ENCODE measurements at regions not wholly inside any gene's neighbourhood (a gene's known extent, or its start where the extent isn't known, plus 50 kb on each side); places are given as distances from the start of the nearest gene placed in this dataset.

- Histone ChIP-seq H3K27me3 (ENCODE audit: insufficient read depth, poor library complexity, severe bottlenecking) (no peaks in the 10 kb centered on the region), H3K27ac (replicated peaks) (no peak overlapping the region), H3K4me3 (replicated peaks; ENCODE audit: insufficient read depth, low read length) (no peak overlapping the region)
- TF ChIP-seq GABPA (IDR thresholded peaks at IDR 0.05; ENCODE audit: low read depth), result no peak
- no peak for TF ChIP-seq CTCF (IDR thresholded peaks at IDR 0.05; ENCODE audit: insufficient read depth, low read length)
- TF ChIP-seq POLR2AphosphoS5 (IDR thresholded peaks at IDR 0.05; ENCODE audit: low read depth), result no peak
- no peak for TF ChIP-seq REST (IDR thresholded peaks at IDR 0.05; ENCODE audit: insufficient replicate concordance, low read depth)
- no peak for TF ChIP-seq SPI1 (IDR thresholded peaks at IDR 0.05; ENCODE audit: borderline replicate concordance, low read depth)
- no peak for DNase-seq (ENCODE audit: low read depth in 1 of 2, low spot score in 1 of 2)
Observed at GRCh38 chr2:200077210-200077650, 121.8 kb downstream of the MAIP1 start.

GRCh38 chr2:200077838-200078237 is 122.5 kb downstream of the MAIP1 start:
- no peaks in the 10 kb centered on the region for H3K27me3 ChIP-seq (ENCODE audit: insufficient read depth, poor library complexity, severe bottlenecking)
- no peak overlapping the region for H3K4me3 ChIP-seq (replicated peaks; ENCODE audit: insufficient read depth, low read length)
- DNase-seq (ENCODE audit: low read depth in 1 of 2, low spot score in 1 of 2), result no peak
- H3K27ac ChIP-seq (replicated peaks), result no peak overlapping the region
- TF ChIP-seq GABPA (IDR thresholded peaks at IDR 0.05; ENCODE audit: low read depth) (no peak), POLR2AphosphoS5 (IDR thresholded peaks at IDR 0.05; ENCODE audit: low read depth) (no peak), CTCF (IDR thresholded peaks at IDR 0.05; ENCODE audit: insufficient read depth, low read length) (no peak), REST (IDR thresholded peaks at IDR 0.05; ENCODE audit: insufficient replicate concordance, low read depth) (no peak), SPI1 (IDR thresholded peaks at IDR 0.05; ENCODE audit: borderline replicate concordance, low read depth) (no peak)

GRCh38 chr2:200079356-200079755 is 124.0 kb downstream of the MAIP1 start:
- Histone ChIP-seq H3K4me3 (replicated peaks; ENCODE audit: insufficient read depth, low read length) (no peak overlapping the region), H3K27ac (replicated peaks) (no peak overlapping the region), H3K27me3 (ENCODE audit: insufficient read depth, poor library complexity, severe bottlenecking) (no peaks in the 10 kb centered on the region)
- no peak for DNase-seq (ENCODE audit: low read depth in 1 of 2, low spot score in 1 of 2)
- TF ChIP-seq POLR2AphosphoS5 (IDR thresholded peaks at IDR 0.05; ENCODE audit: low read depth) (no peak), GABPA (IDR thresholded peaks at IDR 0.05; ENCODE audit: low read depth) (no peak), CTCF (IDR thresholded peaks at IDR 0.05; ENCODE audit: insufficient read depth, low read length) (no peak), SPI1 (IDR thresholded peaks at IDR 0.05; ENCODE audit: borderline replicate concordance, low read depth) (no peak), REST (IDR thresholded peaks at IDR 0.05; ENCODE audit: insufficient replicate concordance, low read depth) (no peak)

Measured in HL-60 (cell line).